Endothelial cell of umbilical vein (primary cell): ENCODE measurements at regions not wholly inside any gene's neighbourhood (a gene's known extent, or its start where the extent isn't known, plus 50 kb on each side); places are given as distances from the start of the nearest gene placed in this dataset.

Source experiments
- FOS ChIP-seq: IDR thresholded peaks from 2 replicates; pipeline ENCODE4 v1.6.1; 2011; ENCODE audit warnings: mild to moderate bottlenecking, low read length, moderate library complexity, borderline replicate concordance; ENCODE audit not compliant: insufficient read depth
- GATA2 ChIP-seq: IDR thresholded peaks from 2 replicates; pipeline ENCODE4 v1.7.0; 2011; ENCODE audit warnings: low read depth, mild to moderate bottlenecking, moderate library complexity, mixed read lengths, low read length; ENCODE audit not compliant: insufficient read length, insufficient read depth
- MYC ChIP-seq: IDR thresholded peaks from one replicate; pipeline ENCODE4 v1.6.1; 2011; ENCODE audit warnings: mild to moderate bottlenecking, low read depth, low read length
- POLR2A ChIP-seq: IDR thresholded peaks from 2 replicates; pipeline ENCODE4 v1.6.1; 2012; ENCODE audit warnings: low read depth, mild to moderate bottlenecking, control low read depth, low read length
- POLR2AphosphoS5 ChIP-seq: IDR thresholded peaks from 2 replicates; pipeline ENCODE4 v1.6.1; 2012; ENCODE audit warnings: low read depth, mild to moderate bottlenecking, control low read depth, low read length, moderate library complexity; ENCODE audit not compliant: insufficient read depth
- TF ChIP-seq, protein P1 (sequence below), 2 donors: IDR thresholded peaks; 1 replicate in 1 of 2; 2 replicates in 1 of 2; pipeline ENCODE4 v1.5.1; 2011; ENCODE audit warnings: low read length in 2 of 2, mild to moderate bottlenecking in 2 of 2, moderate library complexity in 2 of 2, control low read depth in 1 of 2, inconsistent platforms in 1 of 2, low read depth in 1 of 2; ENCODE audit not compliant: insufficient read depth in 1 of 2; ENCODE audit errors: extremely low read depth in 1 of 2

DNA sequence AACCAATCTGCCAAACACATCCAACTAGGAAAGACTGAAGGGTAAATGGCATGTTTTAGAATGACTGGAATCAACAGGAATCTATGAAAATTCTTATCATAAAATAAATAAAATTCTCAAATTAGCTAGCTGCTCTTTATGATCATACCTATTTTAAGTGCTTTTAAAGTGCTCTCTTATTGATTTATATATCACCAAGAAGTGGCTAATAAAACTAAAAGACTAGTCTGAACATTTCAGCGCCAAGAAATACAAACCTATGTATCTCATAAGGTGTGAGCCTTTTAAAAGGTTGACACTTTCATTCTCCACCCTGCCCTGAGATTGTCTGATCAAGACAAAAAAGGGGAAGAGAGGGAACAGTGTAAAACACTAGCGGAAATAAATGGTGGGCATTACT is 136.8 kb upstream of the ARHGAP42 start:
- TF ChIP-seq, protein P1, sequence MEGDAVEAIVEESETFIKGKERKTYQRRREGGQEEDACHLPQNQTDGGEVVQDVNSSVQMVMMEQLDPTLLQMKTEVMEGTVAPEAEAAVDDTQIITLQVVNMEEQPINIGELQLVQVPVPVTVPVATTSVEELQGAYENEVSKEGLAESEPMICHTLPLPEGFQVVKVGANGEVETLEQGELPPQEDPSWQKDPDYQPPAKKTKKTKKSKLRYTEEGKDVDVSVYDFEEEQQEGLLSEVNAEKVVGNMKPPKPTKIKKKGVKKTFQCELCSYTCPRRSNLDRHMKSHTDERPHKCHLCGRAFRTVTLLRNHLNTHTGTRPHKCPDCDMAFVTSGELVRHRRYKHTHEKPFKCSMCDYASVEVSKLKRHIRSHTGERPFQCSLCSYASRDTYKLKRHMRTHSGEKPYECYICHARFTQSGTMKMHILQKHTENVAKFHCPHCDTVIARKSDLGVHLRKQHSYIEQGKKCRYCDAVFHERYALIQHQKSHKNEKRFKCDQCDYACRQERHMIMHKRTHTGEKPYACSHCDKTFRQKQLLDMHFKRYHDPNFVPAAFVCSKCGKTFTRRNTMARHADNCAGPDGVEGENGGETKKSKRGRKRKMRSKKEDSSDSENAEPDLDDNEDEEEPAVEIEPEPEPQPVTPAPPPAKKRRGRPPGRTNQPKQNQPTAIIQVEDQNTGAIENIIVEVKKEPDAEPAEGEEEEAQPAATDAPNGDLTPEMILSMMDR (IDR thresholded peaks at IDR 0.05; ENCODE audit: extremely low read depth in 1 of 2, insufficient read depth in 1 of 2, low read depth in 1 of 2, low read length in 2 of 2): no peak
- TF ChIP-seq POLR2A (no peak), POLR2AphosphoS5 (no peak), GATA2 (no peak), MYC (no peak), FOS (no peak)
